ENCODE measurements at regions not wholly inside any gene's neighbourhood (a gene's known extent, or its start where the extent isn't known, plus 50 kb on each side); places are given as distances from the start of the nearest gene placed in this dataset.

GRCh38 chr2:71896385-71897136 is 251.1 kb downstream of the CYP26B1 start:
- Histone ChIP-seq H3K4me1 (no peaks in the 10 kb centered on the region), H3K27me3 (no peaks in the 10 kb centered on the region), H3K4me3 (no peak overlapping the region), H3K9me3 (no peaks in the 10 kb centered on the region), H3K27ac (no peak overlapping the region), H3K36me3 (no peaks in the 10 kb centered on the region)
- WGBS, 2 donors = 57 to 74% methylated on average over 7 to 9 of the region's 9 CpGs
- TF ChIP-seq CTCF (IDR thresholded peaks at IDR 0.05) = no peak
- no peak for TF ChIP-seq POLR2AphosphoS5 (IDR thresholded peaks at IDR 0.05)
- no peak for TF ChIP-seq EP300 (IDR thresholded peaks at IDR 0.05)
- no peak for TF ChIP-seq POLR2A (IDR thresholded peaks at IDR 0.05)
- ATAC-seq (ENCODE audit: low FRiP score in 2 of 2) (no peak), DNase-seq (peak in 1 of 2 donors; percentile 6)

- Histone ChIP-seq H3K9me3 (no peaks in the 10 kb centered on the region), H3K4me3 (no peak overlapping the region), H3K27ac (no peak overlapping the region), H3K36me3 (no peaks in the 10 kb centered on the region), H3K27me3 (no peaks in the 10 kb centered on the region), H3K4me1 (no peaks in the 10 kb centered on the region)
- TF ChIP-seq CTCF (IDR thresholded peaks at IDR 0.05) (no peak), EP300 (IDR thresholded peaks at IDR 0.05) (no peak), POLR2AphosphoS5 (IDR thresholded peaks at IDR 0.05) (no peak), POLR2A (IDR thresholded peaks at IDR 0.05) (no peak)
- peak in 1 of 2 donors; percentile 14 for DNase-seq
- ATAC-seq (ENCODE audit: low FRiP score in 2 of 2) = no peak
- 81 to 92% methylated on average over 2 to 10 of the region's 10 CpGs for WGBS, 2 donors
Measured at GRCh38 chr2:71895320-71896161, 252.1 kb downstream of the CYP26B1 start.

GRCh38 chr2:71894261-71894660 is 253.4 kb downstream of the CYP26B1 start:
- no peaks in the 10 kb centered on the region for H3K36me3 ChIP-seq
- DNase-seq = peak in 1 of 2 donors; percentile 12
- no peaks in the 10 kb centered on the region for H3K4me1 ChIP-seq
- no peaks in the 10 kb centered on the region for H3K27me3 ChIP-seq
- ATAC-seq (ENCODE audit: low FRiP score in 2 of 2) = no peak
- WGBS, 2 donors = 82 to 83% methylated on average over 7 to 8 of the region's 8 CpGs
- H3K27ac ChIP-seq = no peak overlapping the region
- TF ChIP-seq EP300 (IDR thresholded peaks at IDR 0.05) (no peak), CTCF (IDR thresholded peaks at IDR 0.05) (no peak), POLR2AphosphoS5 (IDR thresholded peaks at IDR 0.05) (no peak), POLR2A (IDR thresholded peaks at IDR 0.05) (no peak)
- no peak overlapping the region for H3K4me3 ChIP-seq
- no peaks in the 10 kb centered on the region for H3K9me3 ChIP-seq

- TF ChIP-seq CTCF (IDR thresholded peaks at IDR 0.05) (no peak), POLR2AphosphoS5 (IDR thresholded peaks at IDR 0.05) (no peak), EP300 (IDR thresholded peaks at IDR 0.05) (no peak), POLR2A (IDR thresholded peaks at IDR 0.05) (no peak)
- Histone ChIP-seq H3K36me3 (no peaks in the 10 kb centered on the region), H3K27me3 (no peaks in the 10 kb centered on the region), H3K9me3 (no peaks in the 10 kb centered on the region), H3K4me3 (no peak overlapping the region), H3K27ac (no peak overlapping the region), H3K4me1 (no peaks in the 10 kb centered on the region)
- WGBS, 2 donors = 34 to 66% methylated on average over 9 to 12 of the region's 13 CpGs
- DNase-seq = peak in 1 of 2 donors; percentile 59
- ATAC-seq (ENCODE audit: low FRiP score in 2 of 2) = no peak
Measured at GRCh38 chr2:71893646-71894045, 254.0 kb downstream of the CYP26B1 start.
